ENCODE measurements at regions not wholly inside any gene's neighbourhood (a gene's known extent, or its start where the extent isn't known, plus 50 kb on each side); places are given as distances from the start of the nearest gene placed in this dataset.

DNA sequence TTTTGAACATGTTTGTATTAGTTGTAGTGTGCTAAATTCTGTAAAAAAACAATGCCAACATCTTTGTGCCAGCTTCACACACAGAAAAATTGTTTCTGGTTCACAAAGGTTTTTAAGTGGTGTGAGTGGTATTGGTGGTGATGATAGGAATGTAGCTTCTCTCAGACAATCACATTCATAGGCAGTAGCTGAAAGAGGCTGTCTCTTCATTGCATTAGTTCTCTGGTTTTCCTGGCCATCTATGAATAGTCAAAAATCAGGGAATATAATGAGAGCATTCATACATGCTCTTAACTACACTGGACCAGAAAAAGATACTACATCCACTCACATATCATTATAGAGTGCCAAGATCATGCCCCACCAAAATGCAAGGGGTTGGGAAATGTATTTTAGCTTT lies 433.5 kb downstream of the FLRT2 start:
- intact Hi-C loops (cut with micrococcal nuclease) = no loop called here
- peaks cover 12% of the 10 kb centered on the region for H3K4me1 Mint-ChIP-seq
- TF ChIP-seq, protein P1, sequence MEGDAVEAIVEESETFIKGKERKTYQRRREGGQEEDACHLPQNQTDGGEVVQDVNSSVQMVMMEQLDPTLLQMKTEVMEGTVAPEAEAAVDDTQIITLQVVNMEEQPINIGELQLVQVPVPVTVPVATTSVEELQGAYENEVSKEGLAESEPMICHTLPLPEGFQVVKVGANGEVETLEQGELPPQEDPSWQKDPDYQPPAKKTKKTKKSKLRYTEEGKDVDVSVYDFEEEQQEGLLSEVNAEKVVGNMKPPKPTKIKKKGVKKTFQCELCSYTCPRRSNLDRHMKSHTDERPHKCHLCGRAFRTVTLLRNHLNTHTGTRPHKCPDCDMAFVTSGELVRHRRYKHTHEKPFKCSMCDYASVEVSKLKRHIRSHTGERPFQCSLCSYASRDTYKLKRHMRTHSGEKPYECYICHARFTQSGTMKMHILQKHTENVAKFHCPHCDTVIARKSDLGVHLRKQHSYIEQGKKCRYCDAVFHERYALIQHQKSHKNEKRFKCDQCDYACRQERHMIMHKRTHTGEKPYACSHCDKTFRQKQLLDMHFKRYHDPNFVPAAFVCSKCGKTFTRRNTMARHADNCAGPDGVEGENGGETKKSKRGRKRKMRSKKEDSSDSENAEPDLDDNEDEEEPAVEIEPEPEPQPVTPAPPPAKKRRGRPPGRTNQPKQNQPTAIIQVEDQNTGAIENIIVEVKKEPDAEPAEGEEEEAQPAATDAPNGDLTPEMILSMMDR (IDR thresholded peaks at IDR 0.05) = no peak
- no peaks in the 10 kb centered on the region for H3K9me3 Mint-ChIP-seq
- H3K36me3 Mint-ChIP-seq (ENCODE audit: low read depth) = no peaks in the 10 kb centered on the region
- no peak overlapping the region for H3K27ac Mint-ChIP-seq
- no peak overlapping the region for H3K4me3 Mint-ChIP-seq
- no peaks in the 10 kb centered on the region for H3K27me3 Mint-ChIP-seq
- ATAC-seq (ENCODE audit: low read depth) (no peak), DNase-seq (no peak)
- POLR2A ChIA-PET = no interaction called here
- CTCF ChIA-PET = no interaction called here

DNA sequence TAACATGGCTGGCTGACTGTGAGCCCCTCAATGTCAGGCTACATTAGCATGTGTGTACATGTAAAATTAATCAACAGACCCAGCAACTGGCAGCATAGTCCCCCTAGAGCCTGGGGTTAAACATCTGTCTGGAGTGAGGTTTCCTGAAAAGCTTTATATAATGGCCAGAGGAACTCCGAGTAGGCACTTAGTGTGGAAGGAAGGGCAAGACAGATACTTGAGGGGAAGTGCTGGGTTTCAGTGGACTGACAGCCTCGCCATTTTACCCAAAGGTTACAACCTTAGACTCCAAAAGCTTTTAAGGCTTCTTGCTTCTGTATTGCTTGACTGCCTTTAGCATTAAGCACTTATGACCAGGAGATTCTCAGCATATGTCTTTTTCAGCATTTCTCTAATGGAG lies 430.8 kb downstream of the FLRT2 start:
- Mint-ChIP-seq H3K36me3 (ENCODE audit: low read depth) (peaks cover 3% of the 10 kb centered on the region), H3K9me3 (peaks cover 2% of the 10 kb centered on the region), H3K4me1 (peaks cover 12% of the 10 kb centered on the region), H3K27me3 (no peaks in the 10 kb centered on the region), H3K4me3 (no peak overlapping the region), H3K27ac (no peak overlapping the region)
- TF ChIP-seq, protein P1 (IDR thresholded peaks at IDR 0.05) = no peak
- POLR2A ChIA-PET = no interaction called here
- CTCF ChIA-PET = no interaction called here
- DNase-seq = no peak
- no peak for ATAC-seq (ENCODE audit: low read depth)
- intact Hi-C loops (cut with micrococcal nuclease) = no loop called here

DNA sequence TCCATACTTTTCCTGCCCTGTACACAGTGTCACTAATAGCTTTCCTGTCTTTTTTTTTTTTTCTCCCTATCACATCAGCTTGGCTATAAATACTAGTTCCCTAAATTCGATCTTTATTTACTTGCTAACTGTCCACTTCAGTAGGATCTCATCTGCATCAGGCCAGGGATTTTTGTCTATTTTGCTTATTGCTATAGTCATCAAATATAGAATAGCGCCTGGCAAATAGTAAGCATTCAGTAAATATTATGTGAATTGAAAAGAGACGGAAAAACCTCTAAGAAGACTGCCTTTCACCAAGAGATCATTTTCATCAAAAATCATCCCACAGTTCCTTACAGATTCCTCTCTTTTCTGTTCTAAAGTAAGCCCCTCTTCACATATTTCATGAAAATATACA lies 429.1 kb downstream of the FLRT2 start:
- intact Hi-C loops (cut with micrococcal nuclease) = no loop called here
- ATAC-seq (ENCODE audit: low read depth) (no peak), DNase-seq (no peak)
- ChIA-PET POLR2A (no interaction called here), CTCF (no interaction called here)
- TF ChIP-seq, protein P1 (IDR thresholded peaks at IDR 0.05) = no peak
- H3K36me3 Mint-ChIP-seq (ENCODE audit: low read depth) = peaks cover 3% of the 10 kb centered on the region
- no peaks in the 10 kb centered on the region for H3K27me3 Mint-ChIP-seq
- H3K4me1 Mint-ChIP-seq = peaks cover 12% of the 10 kb centered on the region
- H3K9me3 Mint-ChIP-seq = peaks cover 2% of the 10 kb centered on the region
- H3K27ac Mint-ChIP-seq = no peak overlapping the region
- no peak overlapping the region for H3K4me3 Mint-ChIP-seq

DNA sequence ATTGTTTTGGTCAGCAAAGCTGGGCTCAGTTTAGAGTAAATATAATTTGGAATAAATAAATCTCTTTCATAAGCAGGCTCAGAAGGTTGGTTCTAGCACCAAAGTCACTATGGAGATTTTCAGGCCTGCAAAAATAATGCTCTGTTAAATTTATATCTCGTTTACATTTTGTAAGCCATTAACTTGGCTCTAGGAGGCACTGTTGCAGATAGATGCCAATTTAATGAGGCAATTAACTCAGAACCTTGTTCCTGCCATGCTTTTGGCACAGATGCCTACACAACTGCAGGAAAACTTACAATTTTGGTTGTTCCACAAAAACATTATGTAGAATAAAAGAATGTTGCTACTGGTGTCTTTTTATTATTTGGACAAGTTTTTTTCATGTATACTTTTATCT lies 428.1 kb downstream of the FLRT2 start:
- H3K4me1 Mint-ChIP-seq = peaks cover 12% of the 10 kb centered on the region
- ChIA-PET CTCF (no interaction called here), POLR2A (no interaction called here)
- peaks cover 3% of the 10 kb centered on the region for H3K36me3 Mint-ChIP-seq (ENCODE audit: low read depth)
- H3K27me3 Mint-ChIP-seq = no peaks in the 10 kb centered on the region
- TF ChIP-seq, protein P1 (IDR thresholded peaks at IDR 0.05) = no peak
- no peak overlapping the region for H3K4me3 Mint-ChIP-seq
- ATAC-seq (ENCODE audit: low read depth) (no peak), DNase-seq (no peak)
- intact Hi-C loops (cut with micrococcal nuclease) = no loop called here
- no peak overlapping the region for H3K27ac Mint-ChIP-seq
- H3K9me3 Mint-ChIP-seq = peaks cover 2% of the 10 kb centered on the region

DNA sequence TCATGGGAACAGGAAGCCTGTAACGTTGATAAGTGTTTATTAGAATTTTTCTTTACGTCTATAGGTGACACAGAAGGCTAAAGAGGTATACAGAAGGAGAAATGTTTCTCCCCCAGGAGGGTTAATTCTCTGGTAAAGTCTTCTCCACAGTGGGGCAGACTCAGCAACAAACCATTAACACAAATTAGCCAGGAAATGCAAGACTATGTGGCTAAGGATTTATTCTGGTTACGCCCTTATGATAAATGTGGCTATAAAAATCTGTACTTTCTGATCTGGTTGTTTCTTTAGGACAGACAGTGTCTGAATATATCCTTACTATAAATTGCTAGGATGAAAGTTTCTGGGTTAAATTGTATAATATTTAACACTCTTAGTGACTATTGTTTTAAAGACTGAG lies 423.3 kb downstream of the FLRT2 start:
- Mint-ChIP-seq H3K36me3 (ENCODE audit: low read depth) (peaks cover 5% of the 10 kb centered on the region), H3K4me3 (no peak overlapping the region), H3K27ac (no peak overlapping the region), H3K9me3 (peaks cover 2% of the 10 kb centered on the region), H3K27me3 (no peaks in the 10 kb centered on the region), H3K4me1 (no peaks in the 10 kb centered on the region)
- DNase-seq (no peak), ATAC-seq (ENCODE audit: low read depth) (no peak)
- intact Hi-C loops (cut with micrococcal nuclease) = no loop called here
- CTCF ChIA-PET = no interaction called here
- TF ChIP-seq, protein P1 (IDR thresholded peaks at IDR 0.05) = no peak
- POLR2A ChIA-PET = no interaction called here
